DND-41 (cell line): ENCODE measurements at regions not wholly inside any gene's neighbourhood (a gene's known extent, or its start where the extent isn't known, plus 50 kb on each side); places are given as distances from the start of the nearest gene placed in this dataset.
"Not testable (repeated sequence)": the region's sequence is repeated elsewhere in the genome, so short reads cannot be mapped to it uniquely, and the experiment has no call there.

Experiments
- ATAC-seq: fragments of 200-7000 bp; cut with Tn5 transposase; 3 replicates; pipeline ENCODE4 v1.9.1; 2021; ENCODE audit warnings: low read depth; ENCODE audit not compliant: insufficient read depth
- DNase-seq: peaks from one replicate; pipeline ENCODE4 v3.0.0-alpha.2; 2020
- H2AFZ ChIP-seq: 2 replicates; pipeline ENCODE4 v1.6.0; 2012; ENCODE audit warnings: low read depth, low read length
- H3K27ac ChIP-seq: 2 replicates; pipeline ENCODE4 v1.5.1; 2012; ENCODE audit warnings: low read length, inconsistent platforms
- H3K27me3 ChIP-seq: fragments of 200-600 bp; sonication (generic); 2 replicates; pipeline ENCODE4 v1.6.0; 2012; ENCODE audit warnings: low read length, mild to moderate bottlenecking, inconsistent platforms; ENCODE audit not compliant: insufficient read depth, poor library complexity
- H3K36me3 ChIP-seq: 2 replicates; pipeline ENCODE4 v1.5.1; 2012; ENCODE audit warnings: low read length, inconsistent platforms; ENCODE audit not compliant: insufficient read depth
- H3K4me1 ChIP-seq: 2 replicates; pipeline ENCODE4 v1.5.1; 2012; ENCODE audit warnings: mild to moderate bottlenecking, low read length; ENCODE audit not compliant: insufficient read depth
- H3K4me2 ChIP-seq: 2 replicates; pipeline ENCODE4 v1.6.0; 2012; ENCODE audit warnings: mild to moderate bottlenecking, moderate library complexity, low read length, inconsistent platforms; ENCODE audit not compliant: insufficient read depth
- H3K4me3 ChIP-seq, 2 experiments: fragments of 200-600 bp in 1 of 2; shearing (Covaris generic) in 1 of 2; 2 replicates each; pipeline ENCODE4 v1.5.1; 2012 to 2016; ENCODE audit warnings: inconsistent platforms in 2 of 2, low read length in 2 of 2, mild to moderate bottlenecking in 2 of 2, low read depth in 1 of 2, moderate library complexity in 1 of 2
- H3K79me2 ChIP-seq: 2 replicates; pipeline ENCODE4 v1.6.0; 2012; ENCODE audit warnings: low read length, inconsistent platforms; ENCODE audit not compliant: insufficient read depth
- H3K9ac ChIP-seq: 2 replicates; pipeline ENCODE4 v1.6.0; 2012; ENCODE audit warnings: low read depth, mild to moderate bottlenecking, inconsistent platforms, low read length, moderate library complexity
- H3K9me3 ChIP-seq: 2 replicates; pipeline ENCODE4 v1.5.1; 2012; ENCODE audit warnings: low read length, moderate library complexity, mild to moderate bottlenecking, inconsistent platforms; ENCODE audit not compliant: insufficient read depth, severe bottlenecking
- H4K20me1 ChIP-seq: 2 replicates; pipeline ENCODE4 v1.6.0; 2012; ENCODE audit warnings: low read length; ENCODE audit not compliant: insufficient read depth
- CTCF ChIP-seq: IDR thresholded peaks from 2 replicates; pipeline ENCODE4 v1.5.1; 2012; ENCODE audit warnings: borderline replicate concordance, low read length, moderate library complexity, mild to moderate bottlenecking; ENCODE audit not compliant: poor library complexity, severe bottlenecking; ENCODE audit errors: extremely low read depth
- EZH2 ChIP-seq: IDR thresholded peaks from 3 replicates; pipeline ENCODE4 v1.6.1; 2012; ENCODE audit warnings: borderline replicate concordance, low read depth, mild to moderate bottlenecking, moderate library complexity, low read length, inconsistent platforms; ENCODE audit not compliant: severe bottlenecking

DNA sequence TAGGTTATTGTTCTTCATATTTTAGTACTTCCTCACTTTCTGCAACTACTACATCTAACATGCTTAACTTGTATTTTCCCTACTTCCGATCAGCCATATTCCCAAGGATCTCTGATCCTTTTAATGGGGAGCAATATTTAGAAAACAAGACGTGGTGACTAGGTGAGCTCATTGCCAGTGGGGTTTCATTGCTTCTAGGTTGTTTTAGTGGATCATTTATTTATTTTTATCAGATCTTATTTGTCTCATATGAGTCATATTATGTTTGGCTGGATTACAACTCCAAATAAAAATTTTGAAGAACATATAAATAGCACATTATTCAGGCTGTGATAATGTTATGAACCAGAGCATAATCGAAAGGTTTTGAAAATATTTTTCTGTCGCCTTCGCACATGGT is 480.9 kb upstream of the TMEFF2 start:
- ATAC-seq, result no peak
- H3K9ac ChIP-seq, result no peak overlapping the region
- H3K4me3 ChIP-seq, result no peak overlapping the region
- no peak for TF ChIP-seq EZH2
- H3K36me3 ChIP-seq, result no peaks in the 10 kb centered on the region
- H2AFZ ChIP-seq, result no peak overlapping the region
- H4K20me1 ChIP-seq, result no peaks in the 10 kb centered on the region
- no peak overlapping the region for H3K4me2 ChIP-seq
- no peak for DNase-seq
- H3K27me3 ChIP-seq, result no peaks in the 10 kb centered on the region
- no peaks in the 10 kb centered on the region for H3K79me2 ChIP-seq
- H3K4me1 ChIP-seq, result no peaks in the 10 kb centered on the region
- no peak overlapping the region for H3K27ac ChIP-seq
- no peaks in the 10 kb centered on the region for H3K9me3 ChIP-seq

- Histone ChIP-seq H3K27me3 (no peaks in the 10 kb centered on the region), H3K27ac (no peak overlapping the region), H3K9me3 (no peaks in the 10 kb centered on the region), H3K4me1 (0 out of 2 replicates have a peak, but pooled peaks cover 3% of the 10 kb centered on the region), H3K4me2 (peak overlapping the region; percentile 28; the same call in 1 of the 2 replicates), H3K4me3 (no peak overlapping the region), H3K36me3 (no peaks in the 10 kb centered on the region), H3K79me2 (no peaks in the 10 kb centered on the region), H2AFZ (peak overlapping the region; percentile 45), H3K9ac (no peak overlapping the region), H4K20me1 (no peaks in the 10 kb centered on the region)
- TF ChIP-seq CTCF (no peak), EZH2 (no peak)
- no peak for ATAC-seq
- DNase-seq, result no peak
Measured at GRCh38 chr2:192669505-192670091, 474.9 kb upstream of the TMEFF2 start.

GRCh38 chr2:192660555-192660954 is 465.8 kb upstream of the TMEFF2 start:
- H3K9me3 ChIP-seq, H4K20me1 ChIP-seq, H3K4me3 ChIP-seq, ATAC-seq, DNase-seq, H2AFZ ChIP-seq, H3K27me3 ChIP-seq, H3K36me3 ChIP-seq, H3K27ac ChIP-seq, H3K79me2 ChIP-seq, H3K4me1 ChIP-seq, H3K4me2 ChIP-seq, H3K9ac ChIP-seq: not testable (repeated sequence)

- Histone ChIP-seq H3K9me3 (no peaks in the 10 kb centered on the region), H3K4me1 (no peaks in the 10 kb centered on the region), H3K4me2 (no peak overlapping the region), H3K4me3 (no peak overlapping the region), H3K27me3 (peaks cover 2% of the 10 kb centered on the region), H4K20me1 (no peaks in the 10 kb centered on the region), H2AFZ (no peak overlapping the region), H3K27ac (no peak overlapping the region), H3K36me3 (no peaks in the 10 kb centered on the region), H3K9ac (no peak overlapping the region), H3K79me2 (no peaks in the 10 kb centered on the region)
- DNase-seq, result no peak
- TF ChIP-seq EZH2 (no peak), CTCF (no peak)
- ATAC-seq, result no peak
Measured at GRCh38 chr2:192657362-192657761, 462.6 kb upstream of the TMEFF2 start.
